GM12874 (cell line): ENCODE measurements at regions not wholly inside any gene's neighbourhood (a gene's known extent, or its start where the extent isn't known, plus 50 kb on each side); places are given as distances from the start of the nearest gene placed in this dataset.

Experiments used
- TF ChIP-seq, protein P1 (sequence below): IDR thresholded peaks from 2 replicates; pipeline ENCODE4 v1.5.1; 2011; ENCODE audit warnings: low read depth, mild to moderate bottlenecking, control low read depth, low read length, moderate library complexity; ENCODE audit not compliant: insufficient read depth

GRCh38 chr5:6273090-6273735, 105.1 kb downstream of the MED10 start:
- TF ChIP-seq, protein P1, sequence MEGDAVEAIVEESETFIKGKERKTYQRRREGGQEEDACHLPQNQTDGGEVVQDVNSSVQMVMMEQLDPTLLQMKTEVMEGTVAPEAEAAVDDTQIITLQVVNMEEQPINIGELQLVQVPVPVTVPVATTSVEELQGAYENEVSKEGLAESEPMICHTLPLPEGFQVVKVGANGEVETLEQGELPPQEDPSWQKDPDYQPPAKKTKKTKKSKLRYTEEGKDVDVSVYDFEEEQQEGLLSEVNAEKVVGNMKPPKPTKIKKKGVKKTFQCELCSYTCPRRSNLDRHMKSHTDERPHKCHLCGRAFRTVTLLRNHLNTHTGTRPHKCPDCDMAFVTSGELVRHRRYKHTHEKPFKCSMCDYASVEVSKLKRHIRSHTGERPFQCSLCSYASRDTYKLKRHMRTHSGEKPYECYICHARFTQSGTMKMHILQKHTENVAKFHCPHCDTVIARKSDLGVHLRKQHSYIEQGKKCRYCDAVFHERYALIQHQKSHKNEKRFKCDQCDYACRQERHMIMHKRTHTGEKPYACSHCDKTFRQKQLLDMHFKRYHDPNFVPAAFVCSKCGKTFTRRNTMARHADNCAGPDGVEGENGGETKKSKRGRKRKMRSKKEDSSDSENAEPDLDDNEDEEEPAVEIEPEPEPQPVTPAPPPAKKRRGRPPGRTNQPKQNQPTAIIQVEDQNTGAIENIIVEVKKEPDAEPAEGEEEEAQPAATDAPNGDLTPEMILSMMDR = no peak

DNA sequence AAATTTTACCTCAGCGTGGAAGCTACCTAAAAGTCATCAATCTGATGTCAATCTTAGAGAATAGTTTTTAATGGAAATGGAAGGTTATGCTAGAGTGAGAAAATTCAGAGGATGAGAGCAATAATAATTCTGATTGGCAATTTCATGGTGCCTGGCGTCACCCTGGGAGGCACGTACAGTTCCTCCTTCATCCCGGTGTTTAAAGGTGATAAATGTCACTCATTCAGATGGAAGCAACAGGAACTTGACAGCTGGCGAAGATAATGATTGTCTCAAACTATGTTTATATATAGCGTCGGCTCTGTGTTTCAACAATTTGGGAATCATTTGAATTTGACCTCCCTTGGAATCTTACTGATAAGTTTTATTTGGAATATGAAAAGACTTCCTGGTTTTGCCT, 108.4 kb downstream of the MED10 start:
- TF ChIP-seq, protein P1 = no peak

- TF ChIP-seq, protein P1 = no peak
Measured at GRCh38 chr5:6266671-6267197, 111.6 kb downstream of the MED10 start.

GRCh38 chr5:6264394-6264793, 114.0 kb downstream of the MED10 start:
- TF ChIP-seq, protein P1 = no peak

GRCh38 chr5:6262651-6263363, 115.5 kb downstream of the MED10 start:
- TF ChIP-seq, protein P1 = no peak

- TF ChIP-seq, protein P1 = no peak
Measured at GRCh38 chr5:6261668-6262067, 116.7 kb downstream of the MED10 start.

DNA sequence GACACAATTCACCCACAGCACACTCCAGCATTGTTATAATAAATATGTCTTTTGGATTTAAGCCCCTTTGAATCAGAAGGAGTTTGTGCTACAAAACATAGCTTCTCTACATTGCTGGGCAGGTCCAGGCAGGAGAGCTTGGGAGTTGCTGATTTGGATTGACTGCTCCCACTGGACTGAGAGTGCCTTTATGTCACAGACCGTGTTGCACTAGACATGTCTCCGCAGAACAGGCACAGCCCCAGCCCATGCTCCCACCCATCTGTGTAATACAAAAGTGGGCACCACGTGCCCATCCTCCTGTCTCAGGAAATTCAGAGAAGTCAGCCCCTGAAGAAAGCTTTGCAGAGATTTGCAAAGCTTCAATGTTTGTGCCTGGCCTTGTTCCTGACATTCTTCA, 117.1 kb downstream of the MED10 start:
- TF ChIP-seq, protein P1 = no peak
